SKM-1 treated with dmso at 0.1 percent for 144 hours (cell line): ENCODE measurements at regions not wholly inside any gene's neighbourhood (a gene's known extent, or its start where the extent isn't known, plus 50 kb on each side); places are given as distances from the start of the nearest gene placed in this dataset.
"Not testable (repeated sequence)": the region's sequence is repeated elsewhere in the genome, so short reads cannot be mapped to it uniquely, and the experiment has no call there.

Source experiments
- DNase-seq: peaks from one replicate; lab custom pipeline; 2025; ENCODE audit not compliant: unreplicated experiment; lab: John Stamatoyannopoulos, UW

DNA sequence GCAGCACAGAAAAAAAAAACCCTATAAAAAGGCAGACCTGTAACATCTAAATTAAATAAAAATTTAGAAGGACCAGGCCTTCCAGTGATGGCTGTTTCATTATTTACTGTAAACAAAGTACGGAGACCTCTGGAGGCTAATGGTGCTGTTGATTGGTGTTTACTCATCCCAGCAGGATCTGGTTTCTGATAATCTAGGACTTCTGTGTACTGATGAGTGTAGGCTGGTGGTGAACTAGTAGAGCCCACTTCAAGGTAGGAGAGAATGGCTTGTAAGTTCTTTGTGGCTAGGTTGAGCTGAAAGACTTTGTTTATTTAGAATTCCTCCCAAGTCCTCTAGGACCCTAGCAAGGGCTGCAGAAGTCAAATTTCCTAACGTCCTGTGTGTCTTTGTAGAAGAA lies 398.1 kb upstream of the PITX2 start:
- no peak for DNase-seq

DNA sequence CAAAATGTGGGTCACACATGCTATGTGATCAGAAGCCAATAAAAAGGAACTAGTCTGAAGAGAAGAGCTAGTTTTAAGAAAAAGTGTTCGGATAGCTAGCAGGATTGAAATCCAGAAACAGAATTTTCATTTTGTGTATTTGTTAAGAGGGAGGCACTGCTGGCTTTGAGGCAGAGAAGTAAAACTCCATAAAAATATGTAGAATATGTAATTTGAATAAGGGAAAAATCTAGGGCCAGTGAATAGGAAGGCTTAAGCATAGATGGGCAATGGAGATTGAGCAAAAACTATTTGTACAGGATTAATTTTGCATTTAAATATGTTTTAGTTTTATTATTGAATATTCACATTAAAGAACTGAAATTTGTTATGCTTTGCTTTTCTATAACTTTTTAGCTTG lies 399.9 kb upstream of the PITX2 start:
- DNase-seq = no peak

DNA sequence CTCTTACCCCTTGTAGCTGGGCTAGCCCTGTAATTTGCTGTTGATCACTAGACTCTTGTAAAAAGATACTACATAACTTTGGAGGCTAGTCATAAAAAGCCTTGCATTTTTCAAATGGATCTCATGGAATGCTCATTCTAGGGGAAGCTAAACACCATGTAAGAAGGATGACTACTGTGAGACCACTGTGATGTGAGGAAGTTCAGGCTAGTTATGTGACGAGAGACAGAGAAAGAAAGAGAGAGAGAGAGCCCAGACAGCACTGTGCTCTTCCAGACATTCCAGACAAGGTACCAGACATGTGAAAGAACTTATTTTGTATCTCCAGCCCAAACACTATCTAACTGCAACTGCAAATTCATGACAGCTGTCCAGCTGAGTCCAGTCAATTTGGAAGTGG lies 404.6 kb upstream of the PITX2 start:
- no peak for DNase-seq

DNA sequence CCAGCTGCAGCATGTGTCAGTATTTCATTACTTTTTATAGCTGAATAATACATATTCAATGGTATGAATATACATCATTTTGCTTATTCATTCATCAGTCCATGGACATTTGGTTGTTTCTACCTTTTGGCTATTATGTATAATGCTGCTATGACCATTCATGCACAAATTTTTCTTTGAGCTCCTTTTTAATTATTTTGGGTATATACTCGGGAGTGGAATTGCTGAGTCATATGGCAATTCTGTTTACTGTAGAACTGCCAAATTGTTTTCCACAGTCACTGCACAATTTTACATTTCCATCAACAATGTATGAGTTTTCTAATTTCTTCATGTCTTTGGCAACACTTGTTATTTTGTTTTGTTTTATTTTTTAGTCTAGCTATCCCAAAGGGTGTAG lies 405.9 kb upstream of the PITX2 start:
- DNase-seq = no peak

DNA sequence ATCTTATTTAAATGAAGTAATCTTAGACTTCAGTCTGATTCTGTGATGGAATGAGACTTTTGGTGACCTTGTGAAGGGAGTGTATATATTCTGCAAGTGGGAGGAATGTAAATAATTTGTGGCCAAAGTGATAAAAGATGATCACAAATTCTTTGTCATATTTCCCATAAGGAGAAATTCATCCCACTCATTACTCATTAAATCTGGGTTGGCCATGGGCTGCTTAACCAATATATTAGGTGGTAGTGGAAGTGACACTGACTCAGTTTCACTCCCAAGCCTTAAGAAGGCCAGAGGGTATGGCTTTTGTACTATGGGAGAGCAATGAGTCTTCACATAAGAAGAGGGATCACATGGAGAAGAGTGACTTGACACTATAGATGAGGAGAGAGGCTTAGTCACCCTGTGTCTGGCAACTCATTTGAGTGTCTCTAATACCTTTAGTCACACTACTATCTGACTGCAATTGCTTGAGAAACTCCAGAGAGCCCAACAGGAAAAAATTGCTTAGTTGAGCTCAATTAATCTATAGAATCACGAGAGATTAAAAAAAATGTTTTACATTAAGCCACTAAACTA lies 408.2 kb upstream of the PITX2 start:
- DNase-seq = no peak

DNA sequence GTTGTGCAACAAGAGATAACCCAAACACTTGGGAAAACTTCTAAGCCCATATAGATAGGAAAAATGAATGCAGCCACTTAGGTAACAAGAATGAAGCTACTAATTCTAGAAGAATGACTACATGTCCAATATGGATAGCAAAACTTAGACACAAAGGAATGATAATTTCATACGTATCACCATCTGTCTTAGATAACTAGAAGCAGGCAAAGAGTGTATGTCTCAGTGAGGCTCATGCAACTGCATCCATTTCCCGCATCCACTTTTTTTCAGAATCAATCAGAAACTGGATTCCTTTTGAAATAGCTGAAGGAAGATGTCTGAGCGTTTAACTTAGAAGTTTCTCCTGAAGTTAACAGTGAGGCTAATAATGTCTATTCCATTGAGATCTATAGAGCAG lies 408.7 kb upstream of the PITX2 start:
- no peak for DNase-seq

DNA sequence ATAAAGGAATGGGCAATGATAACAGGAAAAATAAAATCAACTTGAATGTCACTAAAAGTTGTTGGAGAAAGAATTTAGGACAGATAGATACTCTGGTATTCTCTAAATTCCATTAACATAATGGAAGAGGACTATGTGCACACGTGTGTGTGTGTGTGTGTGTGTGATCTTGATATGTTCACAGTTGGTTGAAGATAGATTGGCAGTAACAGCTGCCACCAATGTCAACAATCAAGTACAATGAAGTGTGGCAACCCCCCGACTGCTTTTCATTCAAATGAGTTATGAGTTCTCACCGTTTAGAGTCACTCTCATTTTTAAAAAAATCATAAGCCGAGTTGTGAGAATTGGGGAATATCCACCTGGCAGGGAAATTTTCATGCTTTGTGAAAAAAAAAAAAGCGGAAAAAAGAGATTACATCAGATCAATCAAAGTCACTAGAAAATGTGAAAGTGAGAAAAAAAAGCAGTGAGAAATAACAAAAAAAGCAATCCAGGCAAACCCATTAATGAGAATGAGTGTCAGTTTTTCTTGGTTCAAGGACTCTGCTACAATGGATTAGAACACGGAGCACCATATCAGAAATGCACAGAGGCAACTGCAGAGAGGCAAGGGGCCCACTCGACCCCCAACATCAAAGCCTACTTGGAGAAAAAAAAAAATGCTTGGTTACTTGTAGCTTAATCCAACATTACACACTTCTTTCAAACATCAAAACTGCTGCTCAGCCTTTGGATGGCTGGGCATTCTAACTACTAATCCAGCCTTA lies 414.9 kb upstream of the PITX2 start:
- DNase-seq = no peak

DNA sequence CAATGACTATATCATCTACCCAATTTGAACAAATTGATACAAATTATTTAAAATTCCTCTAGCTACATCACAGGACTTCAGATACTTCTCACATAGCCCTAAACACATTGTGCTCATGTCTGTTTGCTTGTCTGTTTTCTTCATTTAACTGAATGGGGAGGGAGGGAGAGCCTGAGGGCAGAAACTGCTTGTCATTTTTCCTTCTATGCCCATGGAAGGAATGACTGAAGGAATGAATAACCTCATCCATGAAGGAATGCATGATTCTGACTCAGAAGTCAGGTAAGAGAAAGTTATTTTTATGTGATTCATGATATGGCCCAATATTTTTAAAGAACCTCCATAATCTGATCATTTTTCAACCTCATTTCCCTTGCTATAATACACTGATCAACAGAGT lies 418.0 kb upstream of the PITX2 start:
- no peak for DNase-seq

DNA sequence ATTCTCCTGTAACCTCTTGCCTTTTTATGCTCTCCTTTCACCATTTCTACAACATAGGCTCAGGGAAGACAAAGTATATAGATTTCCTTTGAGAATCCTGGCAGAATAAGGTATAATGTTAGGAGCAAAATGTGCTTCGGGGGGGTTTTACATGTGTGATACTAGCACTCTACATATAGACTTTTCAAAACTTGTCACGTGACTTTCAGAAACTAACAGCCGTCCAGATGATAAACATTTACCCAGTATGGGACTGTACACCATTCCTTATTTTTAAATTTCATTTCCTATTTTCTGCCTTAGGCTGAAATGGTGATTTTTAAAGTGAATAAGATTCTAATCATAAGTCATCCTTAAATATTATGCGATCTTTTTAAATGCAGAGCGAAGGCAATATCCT lies 420.4 kb upstream of the PITX2 start:
- DNase-seq = no peak

DNA sequence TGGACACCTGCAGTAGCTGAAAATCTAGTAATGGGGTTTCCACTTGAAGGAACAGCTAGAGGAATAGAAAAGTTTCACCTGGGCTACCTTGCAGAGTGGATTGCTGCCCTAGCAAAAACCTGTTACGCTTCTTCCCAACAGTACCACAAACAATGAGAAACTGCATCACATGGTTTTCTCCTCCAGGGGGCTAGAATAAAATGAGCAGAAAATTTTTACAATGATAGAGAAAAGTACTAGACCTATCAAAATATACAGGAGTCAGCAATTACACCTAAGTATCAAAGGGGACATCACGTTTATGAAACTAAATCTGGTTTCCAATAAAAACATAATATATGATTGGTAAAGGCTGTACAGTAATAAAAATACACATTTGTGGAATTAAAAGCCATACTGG lies 423.1 kb upstream of the PITX2 start:
- no peak for DNase-seq

DNA sequence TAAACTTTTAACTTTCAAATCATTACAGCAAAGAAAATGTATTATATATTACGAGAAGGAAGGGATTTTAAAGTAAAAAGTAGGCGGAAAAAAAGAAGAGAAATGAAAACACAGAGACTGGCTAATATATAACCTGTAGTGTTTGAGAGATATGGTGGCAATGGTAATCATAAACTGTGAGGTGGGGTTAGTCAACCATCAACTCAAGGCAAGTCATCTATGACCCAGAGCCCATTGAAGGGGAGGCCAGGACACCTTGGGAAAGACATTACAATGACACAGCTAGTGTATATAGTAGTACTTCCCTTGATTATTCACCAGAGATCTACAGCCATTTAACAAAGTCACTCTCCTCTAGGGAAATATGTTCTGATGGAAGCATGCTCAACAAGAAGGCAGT lies 423.9 kb upstream of the PITX2 start:
- no peak for DNase-seq

DNA sequence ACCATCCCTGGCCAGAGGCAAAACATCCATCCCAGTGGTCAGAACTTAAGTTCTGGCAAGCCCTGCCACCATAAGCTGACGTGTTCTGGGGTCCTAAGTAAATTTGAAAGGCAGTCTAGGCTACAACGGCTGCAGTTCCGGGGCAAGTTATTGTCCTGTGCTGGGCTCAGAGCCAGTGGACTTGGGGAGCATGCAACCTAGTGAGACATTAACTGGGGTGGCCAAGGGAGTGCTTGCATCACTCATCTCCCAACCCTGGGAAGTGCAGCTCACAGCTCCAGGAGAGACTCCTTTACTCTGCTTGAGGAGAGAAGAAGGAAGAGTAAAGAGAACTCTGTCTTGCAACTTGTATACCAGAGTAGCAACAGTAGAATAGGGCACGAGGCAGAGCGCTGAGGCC lies 425.4 kb upstream of the PITX2 start:
- DNase-seq = no peak

DNA sequence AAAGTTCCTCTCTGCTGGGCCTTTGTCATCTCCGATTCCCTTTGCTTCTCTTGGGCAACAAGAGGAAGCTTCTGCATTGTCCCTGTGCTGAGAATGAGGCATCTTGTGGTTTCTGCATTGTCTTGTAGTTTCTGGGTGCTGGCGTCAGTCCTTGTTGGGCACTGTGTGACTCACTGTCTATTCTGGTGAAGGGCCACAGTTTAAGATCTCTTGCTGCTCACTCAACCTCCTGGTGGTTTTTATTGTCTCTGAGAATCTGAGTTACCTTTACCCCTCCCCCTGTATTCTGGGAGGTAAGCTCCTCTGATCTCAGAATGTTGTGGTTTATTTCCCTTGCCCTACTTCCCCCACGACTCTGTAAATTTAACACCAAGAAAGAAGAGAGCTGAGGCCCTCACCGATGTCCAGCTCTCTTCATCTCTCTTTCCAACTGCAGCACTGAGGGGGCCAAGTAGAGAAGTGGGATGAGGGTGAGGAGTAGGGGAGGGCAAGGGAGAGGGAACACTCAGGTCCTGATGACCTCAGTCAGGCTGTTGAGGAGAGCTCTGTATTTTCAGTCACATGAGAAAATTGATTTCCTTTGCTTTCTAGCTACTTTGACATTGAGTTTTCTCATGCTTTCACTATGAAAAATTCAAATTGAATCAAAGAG lies 441.6 kb upstream of the PITX2 start:
- peak; percentile 72 for DNase-seq

DNA sequence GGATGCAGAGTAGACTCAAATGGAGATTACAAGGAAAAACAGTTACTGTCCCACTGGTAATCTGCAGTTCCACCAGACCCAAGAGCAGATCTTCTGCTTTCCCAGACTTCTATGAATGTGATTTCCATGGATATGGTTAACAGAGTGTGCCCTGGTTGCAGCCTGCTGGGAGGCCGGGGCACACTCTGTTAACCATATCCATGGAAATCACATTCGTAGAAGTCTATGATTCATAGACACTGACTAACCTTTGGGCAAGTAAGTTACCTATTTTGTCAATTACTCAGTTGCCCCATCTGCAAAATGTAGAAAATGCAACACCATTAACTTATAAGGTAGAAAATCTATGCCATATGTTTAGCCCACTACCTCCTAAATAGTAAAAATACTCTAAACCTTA lies 443.1 kb upstream of the PITX2 start:
- no peak for DNase-seq

DNA sequence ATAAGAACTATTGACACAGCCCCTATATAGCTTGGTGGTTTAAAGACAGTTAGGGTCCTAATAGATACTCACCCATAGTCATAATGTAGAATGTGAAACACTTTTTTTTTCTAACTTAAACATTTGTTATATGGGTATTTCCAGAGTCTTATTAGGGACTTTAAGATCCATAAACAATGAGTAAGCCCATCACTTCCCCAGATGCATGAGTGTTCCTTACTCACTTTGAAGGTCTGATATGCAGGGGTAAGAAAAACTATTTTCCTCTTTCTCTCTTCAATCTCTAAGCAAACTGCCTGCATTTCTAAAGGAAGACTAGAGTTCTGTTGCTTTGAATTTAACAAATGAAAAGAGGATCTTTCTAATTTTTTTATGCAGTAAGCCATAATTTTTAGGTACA lies 443.6 kb upstream of the PITX2 start:
- DNase-seq = no peak

DNA sequence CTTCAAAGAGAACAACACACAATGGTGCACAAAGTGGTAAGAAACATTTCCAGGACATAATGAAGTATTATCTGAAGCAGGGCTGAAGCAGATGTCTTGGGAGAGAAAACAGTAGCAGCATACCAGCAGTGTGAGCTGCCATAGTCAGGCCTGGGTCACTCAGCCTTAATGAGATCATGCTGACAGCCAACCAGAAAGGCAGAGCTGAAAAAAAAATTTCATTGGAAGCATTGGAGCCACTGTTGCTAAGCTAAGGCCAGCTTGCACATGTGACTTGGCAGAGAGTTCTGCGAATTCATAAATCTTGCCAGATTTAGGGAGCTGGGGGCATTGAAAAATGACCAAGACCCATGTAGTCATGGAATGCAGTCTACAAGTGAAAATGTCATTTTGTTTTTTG lies 444.0 kb upstream of the PITX2 start:
- DNase-seq = no peak

DNA sequence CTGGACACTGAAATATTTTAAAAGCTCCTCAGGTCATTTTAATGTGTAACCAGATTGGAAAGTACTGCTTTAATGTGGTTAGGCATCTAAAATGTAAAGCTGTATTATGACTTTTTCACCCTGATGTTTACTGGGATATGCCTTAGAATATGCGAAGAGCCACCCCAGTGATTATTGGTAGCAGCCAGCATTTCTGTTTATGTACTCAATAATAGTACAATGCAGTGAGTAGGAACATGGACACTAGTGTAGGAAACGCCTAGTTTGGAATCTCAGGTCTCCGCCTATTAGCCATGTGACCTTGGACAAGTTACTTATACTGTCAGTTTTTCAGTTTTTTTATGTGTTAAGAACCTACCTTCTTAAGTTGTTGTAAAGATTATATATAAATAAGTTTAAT lies 446.0 kb upstream of the PITX2 start:
- DNase-seq = no peak

DNA sequence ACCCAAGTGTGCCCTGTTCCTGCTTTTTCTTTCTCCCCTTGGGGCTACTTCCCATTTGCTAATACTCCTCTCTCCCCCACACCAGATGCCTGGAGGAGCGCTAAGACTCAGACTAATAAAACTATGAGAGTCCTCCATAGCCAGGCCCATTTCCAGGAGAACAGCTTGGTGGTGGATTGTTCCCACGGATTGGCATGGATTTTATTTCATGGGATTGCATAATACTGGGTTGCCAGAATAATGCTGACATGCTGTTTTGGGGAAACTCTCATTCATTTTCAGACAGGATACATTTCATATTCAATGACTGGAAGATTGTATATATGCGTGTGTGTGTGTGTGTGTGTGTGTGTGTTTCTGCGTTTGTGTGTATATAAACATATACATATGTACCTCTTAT lies 447.5 kb upstream of the PITX2 start:
- DNase-seq = no peak

DNA sequence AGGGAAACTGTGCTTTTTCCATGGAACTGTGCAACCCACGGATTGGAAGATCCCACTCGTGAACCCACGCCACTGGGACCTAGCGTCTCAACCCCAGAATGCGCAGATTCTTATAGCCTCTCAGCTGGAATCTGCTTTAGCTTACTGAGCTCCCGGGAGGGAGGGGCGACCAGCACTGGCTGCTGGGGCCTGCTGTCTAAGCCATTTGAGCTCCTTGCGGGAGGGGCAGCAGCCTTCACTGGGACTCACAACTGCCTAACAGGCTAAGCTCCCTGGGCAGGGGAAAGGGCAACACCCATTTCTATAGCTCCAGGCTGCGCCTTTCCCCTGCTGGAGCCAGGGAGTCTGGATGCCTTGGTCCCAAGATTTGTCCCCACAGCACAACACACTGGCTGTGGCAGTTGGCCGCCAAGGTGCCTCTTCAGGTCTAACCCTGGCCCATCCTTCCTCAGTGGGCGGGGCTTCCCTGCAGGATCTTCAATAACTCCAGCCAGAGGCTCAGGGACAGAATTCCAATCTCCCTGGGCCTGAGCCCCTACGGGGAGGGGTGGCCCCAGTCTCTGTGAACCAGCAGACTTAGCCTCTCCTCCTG lies 451.7 kb upstream of the PITX2 start:
- no peak for DNase-seq

DNA sequence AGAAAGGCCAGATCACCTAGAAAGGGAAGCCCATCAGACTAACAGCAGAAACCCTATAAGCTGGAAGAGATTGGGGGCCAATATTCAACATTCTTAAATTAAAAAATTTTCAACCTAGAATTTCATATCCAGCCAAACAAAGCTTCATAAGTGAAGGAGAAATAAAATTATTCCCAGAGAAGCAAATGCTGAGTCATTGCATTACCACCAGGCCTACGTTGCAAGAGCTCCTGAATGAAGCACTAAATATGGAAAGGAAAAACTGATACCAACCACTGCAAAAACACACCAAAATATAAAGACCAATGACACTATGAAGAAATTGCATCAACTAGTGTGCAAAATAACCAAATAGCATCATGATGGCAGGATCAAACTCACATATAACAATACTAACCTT lies 453.4 kb upstream of the PITX2 start:
- DNase-seq = not testable (repeated sequence)

DNA sequence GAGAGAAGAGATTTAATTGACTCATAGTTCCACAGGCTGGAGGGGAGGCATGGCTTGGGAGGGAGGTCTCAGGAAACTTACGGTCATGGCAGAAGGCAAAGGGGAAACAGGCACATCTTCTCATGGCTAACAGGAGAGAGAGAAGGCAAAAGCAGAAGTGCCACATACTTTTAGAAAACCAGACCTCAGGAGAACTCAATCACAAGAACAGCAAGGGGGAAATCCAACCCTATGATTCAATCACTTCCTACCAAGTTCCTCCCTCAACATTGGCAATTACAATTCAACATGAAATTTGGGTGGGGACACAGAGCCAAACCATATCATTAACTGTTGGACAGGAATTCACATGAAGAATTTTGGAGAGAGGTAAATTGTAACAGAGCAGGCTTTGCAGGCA lies 485.3 kb upstream of the PITX2 start:
- DNase-seq = peak; percentile 8

DNA sequence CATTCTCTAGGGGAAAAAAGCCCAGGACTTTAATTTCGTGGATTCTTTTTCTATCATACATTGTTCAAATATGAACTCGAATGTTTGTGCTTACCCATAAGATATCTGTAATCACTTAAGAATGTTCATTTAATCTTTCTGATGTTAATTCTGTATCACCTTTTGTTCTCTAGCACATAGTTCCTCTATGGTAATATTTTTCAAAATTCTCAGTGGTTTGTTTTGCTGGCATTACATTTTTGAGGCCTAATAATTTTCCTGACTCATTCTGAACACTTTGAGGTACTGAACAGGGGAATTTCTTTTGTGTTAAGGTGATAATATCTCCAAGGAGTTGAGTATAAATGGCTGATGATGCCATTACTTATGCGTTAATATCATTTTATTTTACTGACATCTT lies 490.7 kb upstream of the PITX2 start:
- no peak for DNase-seq
